ENCODE measurements at regions not wholly inside any gene's neighbourhood (a gene's known extent, or its start where the extent isn't known, plus 50 kb on each side); places are given as distances from the start of the nearest gene placed in this dataset.

DNA sequence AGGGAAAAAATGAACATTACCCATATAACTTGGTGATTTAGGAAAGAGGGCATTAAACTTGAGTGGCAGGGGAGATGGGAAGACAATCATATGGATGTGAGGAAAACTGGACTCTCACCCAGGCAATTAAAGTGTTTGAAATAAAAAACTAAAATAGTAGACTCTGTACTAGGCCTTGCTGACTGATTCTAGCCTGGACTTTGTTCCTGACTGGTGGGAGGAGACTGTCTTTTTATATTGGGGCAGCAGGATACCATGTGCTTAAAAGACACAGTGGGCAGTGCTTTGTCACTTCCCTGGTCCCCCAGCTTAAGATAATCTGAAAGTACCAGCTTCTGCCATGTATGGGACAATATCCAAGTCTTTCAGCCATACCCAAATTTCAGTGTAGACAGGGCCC lies 107.0 kb downstream of the ACTL7B start:
- no peak for DNase-seq
- no peak overlapping the region for H3K27ac Mint-ChIP-seq

More for the DNA sequence above, 107.0 kb downstream of the ACTL7B start:
- no peak overlapping the region for H2BK120ac ChIP-seq (ENCODE audit: low read depth, low read length, poor library complexity, severe bottlenecking)
- no peaks in the 10 kb centered on the region; a peak in 2 of 5 replicates for H3K9me3 Mint-ChIP-seq
- no peak overlapping the region for H2BK5ac ChIP-seq (ENCODE audit: insufficient read length, low read length)
- no peaks in the 10 kb centered on the region for H3K27me3 Mint-ChIP-seq (ENCODE audit: low read depth)
- H3K23me2 ChIP-seq (ENCODE audit: insufficient read length, low read depth, low read length, poor library complexity, severe bottlenecking), result no peaks in the 10 kb centered on the region
- no peak overlapping the region for H2AFZ ChIP-seq (ENCODE audit: low read length)
- H3K9me3 ChIP-seq (ENCODE audit: control insufficient read depth, low read depth, low read length), result no peaks in the 10 kb centered on the region
- no peak overlapping the region for H3K18ac ChIP-seq (ENCODE audit: insufficient read length, low read depth, low read length)
- H3K79me2 ChIP-seq (ENCODE audit: insufficient read depth, low read length), result no peaks in the 10 kb centered on the region
- H4K8ac ChIP-seq (replicated peaks; ENCODE audit: insufficient read length, low read depth, low read length), result no peak overlapping the region
- H4K91ac ChIP-seq (ENCODE audit: insufficient read length, low read depth, low read length), result no peak overlapping the region
- H3K23ac ChIP-seq (ENCODE audit: insufficient read length, low read depth, low read length), result no peak overlapping the region
- H3K36me3 Mint-ChIP-seq (ENCODE audit: insufficient read depth in 1 of 3, low read depth in 3 of 3), result no peaks in the 10 kb centered on the region
- H3K14ac ChIP-seq (ENCODE audit: insufficient read depth, low read length), result no peak overlapping the region
- no peak overlapping the region for H2BK15ac ChIP-seq (ENCODE audit: low read depth, low read length)
- H3K9ac ChIP-seq (ENCODE audit: extremely low read depth, insufficient read length, low read length), result no peak overlapping the region
- no peak overlapping the region for H2AK5ac ChIP-seq (ENCODE audit: insufficient read length, low read length)
- no peak overlapping the region for H3K4me2 ChIP-seq (ENCODE audit: insufficient read depth, insufficient read length, low read length)
- no peaks in the 10 kb centered on the region for H4K20me1 ChIP-seq (ENCODE audit: control insufficient read depth, insufficient read depth, insufficient read length)
- H2BK12ac ChIP-seq (ENCODE audit: insufficient read length, low read depth, low read length), result no peak overlapping the region
- no peak overlapping the region for H3K4ac ChIP-seq (ENCODE audit: low read depth, low read length)
- no peak overlapping the region for H3K56ac ChIP-seq (ENCODE audit: insufficient read length, low read depth, low read length)
- no peak overlapping the region for H2BK20ac ChIP-seq (ENCODE audit: low read depth, low read length, poor library complexity, severe bottlenecking)
- no peaks in the 10 kb centered on the region for H3K79me1 ChIP-seq (ENCODE audit: insufficient read depth, low read depth, low read length, poor library complexity, severe bottlenecking)
- H3K4me3 Mint-ChIP-seq, result no peak overlapping the region
- no peak overlapping the region for H4K5ac ChIP-seq (ENCODE audit: insufficient read length, low read depth, low read length)
- no peak for TF ChIP-seq CTCF (conservative IDR thresholded peaks at IDR 0.05)
- H3K27me3 ChIP-seq (ENCODE audit: insufficient read depth, low read length), result no peaks in the 10 kb centered on the region
- H3K4me1 ChIP-seq (ENCODE audit: insufficient read depth, low read length), result no peaks in the 10 kb centered on the region
- H3T11ph ChIP-seq (ENCODE audit: low read length), result no peak overlapping the region
- no peak overlapping the region for H3K27ac ChIP-seq (ENCODE audit: insufficient read length, low read depth, low read length)
- peaks cover 0 to 3% of the 10 kb centered on the region in 2 experiments; a peak in 2 of 4 replicates for H3K4me1 Mint-ChIP-seq
